SK-N-DZ (cell line): ENCODE measurements at regions not wholly inside any gene's neighbourhood (a gene's known extent, or its start where the extent isn't known, plus 50 kb on each side); places are given as distances from the start of the nearest gene placed in this dataset.

Source experiments
- DNase-seq: peaks from one replicate; pipeline ENCODE4 v3.0.0-alpha.2; 2015; ENCODE audit warnings: low spot score

DNA sequence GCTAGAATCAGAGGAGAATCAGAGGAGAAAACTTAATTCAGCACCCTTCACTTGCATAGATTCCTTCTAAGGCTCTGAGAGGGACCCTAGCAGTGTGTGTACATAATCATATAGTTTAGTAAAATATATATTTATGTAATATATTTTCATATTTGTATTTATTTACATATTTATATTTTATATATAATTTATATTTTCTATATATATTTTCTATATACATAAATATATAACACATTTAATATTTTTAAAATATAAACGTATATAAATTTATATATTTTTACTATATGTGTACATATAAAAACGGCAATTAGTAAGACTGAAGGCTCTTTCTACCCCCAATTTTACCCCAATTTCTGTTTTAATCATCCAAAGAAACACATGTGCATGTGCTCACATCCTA lies 80.3 kb downstream of the NXPE2 start:
- DNase-seq = no peak

- DNase-seq = peak; percentile 23
These were observed 84.1 kb downstream of the NXPE2 start for GRCh38 chr11:114762408-114762807.

GRCh38 chr11:114764563-114764962 lies 86.2 kb downstream of the NXPE2 start:
- no peak for DNase-seq

- DNase-seq = no peak
These were observed 92.8 kb downstream of the NXPE2 start for GRCh38 chr11:114771172-114771571.

GRCh38 chr11:114773541-114774338 lies 95.4 kb downstream of the NXPE2 start:
- no peak for DNase-seq

DNA sequence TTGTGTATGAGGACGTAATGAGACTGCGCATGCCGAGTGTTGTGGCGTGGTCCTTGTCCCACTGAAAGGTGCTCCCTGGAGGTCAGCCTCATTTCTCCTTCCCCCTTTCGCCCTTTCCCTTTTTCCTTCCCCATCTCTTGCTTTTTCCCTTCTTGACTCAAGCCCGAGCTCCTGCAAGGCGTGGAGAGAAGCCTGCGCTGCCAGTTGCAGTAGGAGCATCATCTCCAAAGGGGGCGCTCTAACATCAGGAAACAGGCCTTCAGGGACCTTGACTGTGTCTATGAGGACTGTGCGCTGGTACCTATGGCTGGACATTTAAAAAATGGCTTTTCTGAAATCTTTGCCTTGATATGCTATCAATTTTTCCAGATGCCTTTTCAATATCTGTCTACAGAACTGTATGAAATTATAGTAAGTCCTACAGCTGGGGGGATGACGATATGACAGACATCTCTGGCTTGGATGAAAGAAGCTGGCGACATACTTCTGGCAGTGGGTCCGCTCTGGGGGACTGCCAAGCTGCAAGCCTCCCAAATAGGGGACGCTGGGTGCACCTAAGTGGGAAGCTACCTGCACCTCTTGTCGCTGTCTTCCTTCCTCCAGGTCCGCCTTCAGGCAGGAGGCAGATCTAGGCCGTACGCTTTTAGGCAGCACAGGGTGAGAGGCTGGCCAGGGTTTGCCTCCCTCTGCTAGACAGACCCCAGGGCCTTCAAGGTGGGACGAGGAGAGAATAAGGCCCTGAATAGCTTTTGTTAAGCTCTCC lies 96.5 kb downstream of the NXPE2 start:
- peak; percentile 50 for DNase-seq

- no peak for DNase-seq
These were observed 97.7 kb downstream of the NXPE2 start for GRCh38 chr11:114775875-114776621.

- no peak for DNase-seq
These were observed 98.6 kb downstream of the NXPE2 start for GRCh38 chr11:114776956-114777355.

GRCh38 chr11:114779189-114779588 lies 100.9 kb downstream of the NXPE2 start:
- no peak for DNase-seq

- no peak for DNase-seq
These were observed 104.5 kb downstream of the NXPE2 start for GRCh38 chr11:114782650-114783310.

GRCh38 chr11:114783805-114784204 lies 105.5 kb downstream of the NXPE2 start:
- DNase-seq = no peak

DNA sequence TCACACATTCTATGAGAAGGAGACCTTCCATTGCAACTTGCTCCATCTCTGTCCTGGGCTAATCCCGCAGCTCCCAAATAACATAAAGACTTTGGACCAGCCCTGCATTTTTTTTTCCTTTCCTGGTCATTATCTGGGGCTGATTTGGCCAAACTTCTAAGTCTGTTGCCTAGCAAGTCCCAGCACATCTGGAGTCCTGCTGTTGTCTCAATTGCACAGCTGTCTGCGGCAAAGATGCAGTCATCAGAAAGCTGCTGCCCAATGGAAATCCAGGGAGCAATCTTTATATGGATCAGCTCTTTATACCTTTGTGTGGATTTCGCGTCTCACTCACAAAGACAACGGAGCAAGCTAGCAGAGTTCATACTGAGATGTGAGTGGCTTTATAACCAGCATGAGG lies 105.9 kb downstream of the NXPE2 start:
- no peak for DNase-seq

DNA sequence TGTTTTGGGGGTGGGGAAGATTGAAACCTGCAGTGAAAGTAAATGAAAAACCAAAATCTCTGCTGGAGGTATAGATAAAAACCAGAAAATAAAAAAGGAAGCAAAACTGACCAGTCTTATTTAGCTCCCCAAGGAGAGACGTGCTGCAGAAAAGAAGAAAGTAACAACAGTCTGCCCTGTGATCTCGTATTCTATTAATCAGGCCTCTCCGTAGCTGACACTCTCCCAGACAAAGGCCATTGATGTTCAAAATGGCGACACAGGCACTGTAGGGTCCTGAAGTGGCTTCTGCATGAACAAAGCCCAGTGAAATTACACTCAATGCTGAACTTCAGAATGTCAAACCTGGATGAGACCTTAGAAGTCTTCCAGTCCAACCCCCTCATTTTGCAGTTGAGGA lies 106.6 kb downstream of the NXPE2 start:
- no peak for DNase-seq

GRCh38 chr11:114785820-114786219 lies 107.5 kb downstream of the NXPE2 start:
- no peak for DNase-seq

GRCh38 chr11:114787126-114787525 lies 108.8 kb downstream of the NXPE2 start:
- no peak for DNase-seq

GRCh38 chr11:114790910-114791309 lies 112.6 kb downstream of the NXPE2 start:
- DNase-seq = no peak

DNA sequence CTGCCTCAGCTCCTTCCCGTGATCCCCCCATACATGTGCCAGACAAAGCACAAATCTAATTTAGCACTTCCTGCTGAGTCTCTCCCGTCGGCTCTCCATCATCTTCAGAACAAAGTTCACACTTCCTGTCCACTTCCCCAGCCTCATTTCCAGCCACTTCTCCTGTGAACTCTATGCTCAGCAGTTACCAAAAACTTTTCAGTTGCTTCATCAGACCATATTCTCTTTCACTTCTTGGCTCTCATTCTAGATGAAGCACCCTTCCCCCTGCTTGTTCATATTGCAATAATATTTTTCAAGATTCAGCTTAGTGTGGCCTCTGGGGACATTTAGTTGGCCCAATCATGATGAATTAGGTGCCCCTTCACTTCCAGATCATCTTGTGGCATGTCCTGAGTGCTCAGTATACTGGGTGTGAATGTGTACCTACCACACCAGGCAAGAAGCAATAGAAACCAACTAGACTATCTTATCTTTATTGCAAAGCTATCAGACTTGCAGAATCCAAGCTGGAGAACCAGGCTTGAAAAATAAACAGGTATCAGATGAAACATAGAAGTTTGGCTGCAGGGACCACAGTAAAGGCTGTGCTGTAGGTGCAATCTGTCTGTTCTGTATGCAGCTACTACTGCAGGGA lies 115.8 kb downstream of the NXPE2 start:
- no peak for DNase-seq

DNA sequence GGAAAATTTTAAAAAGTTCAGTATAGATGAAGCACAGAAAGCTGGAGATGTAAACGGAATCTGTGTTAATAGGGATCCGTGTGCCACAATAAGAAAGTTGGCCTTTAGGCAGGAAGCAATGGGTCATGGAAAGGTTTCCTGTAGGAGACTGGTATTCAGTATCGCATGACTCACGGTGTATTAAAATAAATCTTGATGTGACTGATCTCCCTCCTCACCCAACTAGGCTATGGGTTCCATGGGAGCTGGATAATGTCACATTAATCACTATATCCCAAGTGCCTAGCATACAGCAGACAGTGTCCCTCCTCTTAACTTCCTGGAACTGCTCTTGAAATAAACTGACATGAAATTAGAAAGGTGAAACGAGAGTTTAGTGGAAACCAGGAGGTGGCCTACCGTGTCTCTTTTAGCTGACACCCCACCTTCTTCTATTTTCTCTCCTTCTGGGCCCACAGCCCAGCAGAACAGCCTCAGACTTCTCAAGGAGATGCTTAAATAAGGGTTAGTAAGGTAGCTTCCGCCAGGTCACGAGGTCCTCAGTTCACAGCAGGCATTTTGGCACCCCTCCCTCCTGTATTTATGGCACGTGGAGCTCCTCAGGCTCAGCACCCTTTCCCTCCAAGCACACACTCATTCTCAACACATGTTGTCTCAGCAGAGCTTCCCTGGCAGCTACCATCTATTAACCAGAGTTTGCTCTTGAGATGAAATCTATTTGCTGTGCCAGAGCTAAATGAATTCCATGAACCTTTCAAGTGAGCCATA lies 118.8 kb downstream of the NXPE2 start:
- DNase-seq = no peak

- DNase-seq = no peak
These were observed 121.1 kb downstream of the NXPE2 start for GRCh38 chr11:114799476-114799875.

- DNase-seq = no peak
These were observed 123.4 kb downstream of the NXPE2 start for GRCh38 chr11:114801773-114802172.
